H1 (cell line): ENCODE measurements at regions not wholly inside any gene's neighbourhood (a gene's known extent, or its start where the extent isn't known, plus 50 kb on each side); places are given as distances from the start of the nearest gene placed in this dataset.

ENCODE experiments used
- CTCF ChIA-PET: fragments of 300-600 bp; sonication (Branson Sonifier 250); formaldehyde crosslinking; loops from one replicate; lab custom pipeline; 2021; ENCODE audit not compliant: partially characterized antibody; lab: Charles Lee
- POLR2A ChIA-PET: fragments of 300-600 bp; sonication (Branson Sonifier 250); formaldehyde crosslinking; loops from one replicate; lab custom pipeline; 2021; ENCODE audit warnings: inconsistent platforms; ENCODE audit not compliant: partially characterized antibody; lab: Charles Lee
- DNase-seq, 2 experiments: peaks; one replicate each; pipeline versions ENCODE4 v3.0.0 to v3.0.0-alpha.2; 2010 to 2022; ENCODE audit warnings: low spot score in 2 of 2, low read depth in 1 of 2, mixed read lengths in 1 of 2
- FAIRE-seq: peaks from 2 replicates; lab custom pipeline; 2011; peaks lifted over from hg19 to GRCh38; lab: Jason Lieb, UNC
- H2AFZ ChIP-seq: 2 replicates; pipeline ENCODE4 v1.8.1; 2012; ENCODE audit warnings: low read length, inconsistent platforms
- H2AK5ac ChIP-seq: 2 replicates; pipeline ENCODE4 v1.6.1; 2013; ENCODE audit warnings: low read depth, low read length
- H2BK120ac ChIP-seq: replicated peaks from 2 replicates; pipeline ENCODE3; 2013; ENCODE audit warnings: low read depth, low read length, inconsistent platforms
- H2BK12ac ChIP-seq: 2 replicates; pipeline ENCODE4 v1.6.1; 2013; ENCODE audit warnings: low read depth, low read length
- H2BK15ac ChIP-seq: 2 replicates; pipeline ENCODE4 v1.6.1; 2013; ENCODE audit warnings: low read length
- H2BK20ac ChIP-seq: 2 replicates; pipeline ENCODE4 v1.6.1; 2013; ENCODE audit warnings: low read length
- H2BK5ac ChIP-seq: 2 replicates; pipeline ENCODE4 v1.6.1; 2013; ENCODE audit warnings: low read depth, low read length
- H3K14ac ChIP-seq: 2 replicates; pipeline ENCODE4 v1.6.1; 2013; ENCODE audit warnings: inconsistent platforms; ENCODE audit not compliant: insufficient read length
- H3K18ac ChIP-seq: 2 replicates; pipeline ENCODE4 v1.6.1; 2013; ENCODE audit warnings: low read length; ENCODE audit errors: extremely low read depth
- H3K23ac ChIP-seq: 2 replicates; pipeline ENCODE4 v1.6.1; 2013; ENCODE audit warnings: inconsistent platforms; ENCODE audit not compliant: insufficient read length
- H3K23me2 ChIP-seq: 2 replicates; pipeline ENCODE4 v1.6.1; 2013; ENCODE audit warnings: low read depth, low read length
- H3K27ac ChIP-seq: 2 replicates; pipeline ENCODE4 v1.6.1; 2011; ENCODE audit warnings: low read depth, low read length, inconsistent platforms
- H3K27me3 ChIP-seq, 4 experiments: replicated peaks in 1 of 4; 1 replicate in 1 of 4; 2 replicates in 3 of 4; pipeline versions ENCODE4 v1.6.1 to v1.8.1; 2011 to 2013; ENCODE audit warnings: low read length in 3 of 4, mild to moderate bottlenecking in 3 of 4, inconsistent platforms in 2 of 4, mixed read lengths in 2 of 4, moderate library complexity in 1 of 4; ENCODE audit not compliant: control insufficient read depth in 3 of 4, insufficient read depth in 3 of 4; ENCODE audit errors: extremely low read depth in 1 of 4
- H3K36me3 ChIP-seq, 4 experiments: 2 replicates each; pipeline versions ENCODE4 v1.6.1 to v1.8.1; 2011 to 2013; ENCODE audit warnings: mild to moderate bottlenecking in 4 of 4, low read length in 3 of 4, moderate library complexity in 2 of 4, control low read depth in 1 of 4, inconsistent platforms in 1 of 4; ENCODE audit not compliant: insufficient read depth in 4 of 4, control insufficient read depth in 2 of 4
- H3K4ac ChIP-seq: replicated peaks from 2 replicates; pipeline ENCODE3; 2013; ENCODE audit warnings: low read length, low read depth, mixed read lengths, inconsistent platforms; ENCODE audit not compliant: insufficient read length
- H3K4me1 ChIP-seq, 4 experiments: replicated peaks in 1 of 4; 1 replicate in 1 of 4; 2 replicates in 3 of 4; pipeline versions ENCODE4 v1.6.1 to v1.8.1; 2011 to 2013; ENCODE audit warnings: low read length in 3 of 4, inconsistent platforms in 2 of 4, mixed read lengths in 1 of 4; ENCODE audit not compliant: insufficient read depth in 4 of 4, control insufficient read depth in 3 of 4
- H3K4me2 ChIP-seq, 2 experiments: 2 replicates each; pipeline versions ENCODE4 v1.6.1 to v1.8.1; 2011 to 2013; ENCODE audit warnings: low read depth in 2 of 2, low read length in 2 of 2, control low read depth in 1 of 2, inconsistent platforms in 1 of 2, mild to moderate bottlenecking in 1 of 2; ENCODE audit not compliant: insufficient read depth in 1 of 2
- H3K4me3 ChIP-seq, 4 experiments: fragments of 200-600, 300-600 bp in 1 of 4; sonication (generic), shearing (Covaris generic), sonication (Bioruptor Twin) in 1 of 4; 2 replicates each; pipeline versions ENCODE4 v1.5.1 to v1.8.1; 2011 to 2016; ENCODE audit warnings: low read length in 4 of 4, low read depth in 3 of 4, control low read depth in 2 of 4, inconsistent platforms in 2 of 4, mild to moderate bottlenecking in 2 of 4, mixed read lengths in 1 of 4, moderate library complexity in 1 of 4; ENCODE audit not compliant: insufficient read depth in 2 of 4; ENCODE audit errors: extremely low read depth in 1 of 4
- H3K56ac ChIP-seq: replicated peaks from 2 replicates; pipeline ENCODE3; 2013; ENCODE audit warnings: low read depth, mild to moderate bottlenecking, mixed read lengths, low read length, inconsistent platforms; ENCODE audit not compliant: insufficient read length
- H3K79me1 ChIP-seq: 2 replicates; pipeline ENCODE4 v1.6.1; 2013; ENCODE audit warnings: low read depth, low read length, control low read depth
- H3K79me2 ChIP-seq, 2 experiments: 2 replicates each; pipeline versions ENCODE4 v1.6.1 to v1.8.1; 2012 to 2013; ENCODE audit warnings: low read length in 2 of 2, mild to moderate bottlenecking in 2 of 2, inconsistent platforms in 1 of 2; ENCODE audit not compliant: insufficient read depth in 2 of 2, control insufficient read depth in 1 of 2
- H3K9ac ChIP-seq, 4 experiments: replicated peaks in 1 of 4; 1 replicate in 1 of 4; 2 replicates in 3 of 4; pipeline versions ENCODE4 v1.6.1 to v1.8.1; 2011 to 2013; ENCODE audit warnings: low read depth in 3 of 4, low read length in 3 of 4, control low read depth in 2 of 4, mild to moderate bottlenecking in 2 of 4, moderate library complexity in 2 of 4, inconsistent platforms in 1 of 4; ENCODE audit errors: extremely low read depth in 1 of 4
- H3K9me3 ChIP-seq, 2 experiments: 2 replicates each; pipeline versions ENCODE4 v1.6.1 to v1.8.1; 2012 to 2013; ENCODE audit warnings: mild to moderate bottlenecking in 2 of 2, moderate library complexity in 2 of 2, control low read depth in 1 of 2, inconsistent platforms in 1 of 2, low read depth in 1 of 2, low read length in 1 of 2, mixed read lengths in 1 of 2; ENCODE audit not compliant: insufficient read depth in 2 of 2
- H4K20me1 ChIP-seq, 2 experiments: replicated peaks in 1 of 2; 2 replicates each; pipeline versions ENCODE3 to v1.8.1; 2011 to 2013; ENCODE audit warnings: inconsistent platforms in 2 of 2, low read length in 2 of 2, mild to moderate bottlenecking in 1 of 2; ENCODE audit not compliant: insufficient read depth in 2 of 2, control insufficient read depth in 1 of 2
- H4K5ac ChIP-seq: 2 replicates; pipeline ENCODE4 v1.6.1; 2013; ENCODE audit warnings: low read length, low read depth, mixed read lengths, inconsistent platforms; ENCODE audit not compliant: insufficient read length
- H4K8ac ChIP-seq: 2 replicates; pipeline ENCODE4 v1.8.0; 2013; ENCODE audit warnings: mild to moderate bottlenecking, moderate library complexity, low read length, inconsistent platforms; ENCODE audit not compliant: insufficient read depth; ENCODE audit errors: extremely low read depth
- H4K91ac ChIP-seq: replicated peaks from 2 replicates; pipeline ENCODE3; 2013; ENCODE audit warnings: low read length, mixed read lengths, inconsistent platforms; ENCODE audit not compliant: insufficient read length
- BRCA1 ChIP-seq: IDR thresholded peaks from 2 replicates; pipeline ENCODE4 v1.6.1; 2012; ENCODE audit warnings: low read depth, low read length, improper control_type of control experiment
- CBX8 ChIP-seq: fragments of 300-800, 300-1000 bp; sonication (generic); IDR thresholded peaks from 2 replicates; pipeline ENCODE4 v1.7.1; 2016; ENCODE audit warnings: low read depth, low read length, borderline replicate concordance
- CHD1 ChIP-seq: IDR thresholded peaks from 2 replicates; pipeline ENCODE4 v1.6.1; 2012; ENCODE audit warnings: low read depth, low read length, improper control_type of control experiment
- CHD2 ChIP-seq: IDR thresholded peaks from 2 replicates; pipeline ENCODE4 v1.6.1; 2012; ENCODE audit warnings: low read length, improper control_type of control experiment
- EP300 ChIP-seq, 2 experiments: IDR thresholded peaks; 1 replicate in 1 of 2; 2 replicates in 1 of 2; pipeline ENCODE4 v1.6.1; 2011 to 2012; ENCODE audit warnings: low read depth in 2 of 2, low read length in 2 of 2, mild to moderate bottlenecking in 2 of 2, borderline replicate concordance in 1 of 2, inconsistent platforms in 1 of 2, moderate library complexity in 1 of 2
- EZH2 ChIP-seq: fragments of 200-600 bp; sonication (generic); IDR thresholded peaks from 2 replicates; pipeline ENCODE4 v1.7.1; 2012; ENCODE audit warnings: low read depth, mild to moderate bottlenecking, moderate library complexity, low read length, inconsistent platforms; ENCODE audit not compliant: severe bottlenecking
- HDAC6 ChIP-seq: IDR thresholded peaks from one replicate; pipeline ENCODE4 v1.7.1; 2012; ENCODE audit warnings: low read depth, mild to moderate bottlenecking, inconsistent platforms, low read length, moderate library complexity
- JUN ChIP-seq: IDR thresholded peaks from 2 replicates; pipeline ENCODE4 v1.6.1; 2011; ENCODE audit warnings: low read depth, mild to moderate bottlenecking, improper control_type of control experiment, low read length
- MAX ChIP-seq: IDR thresholded peaks from 2 replicates; pipeline ENCODE4 v1.6.1; 2012; ENCODE audit warnings: inconsistent platforms
- NRF1 ChIP-seq: IDR thresholded peaks from 2 replicates; pipeline ENCODE4 v1.6.1; 2011; ENCODE audit warnings: mild to moderate bottlenecking, low read depth, low read length, improper control_type of control experiment
- PHF8 ChIP-seq: fragments of 200-600 bp; sonication (generic); conservative IDR thresholded peaks from 2 replicates; pipeline ENCODE4 v1.7.1; 2012; ENCODE audit warnings: low read depth, mild to moderate bottlenecking, inconsistent platforms, low read length, moderate library complexity
- POU5F1 ChIP-seq: IDR thresholded peaks from 2 replicates; pipeline ENCODE4 v1.6.1; 2011; ENCODE audit warnings: low read depth, mild to moderate bottlenecking, low read length, moderate library complexity
- TEAD4 ChIP-seq: IDR thresholded peaks from 2 replicates; pipeline ENCODE4 v1.6.1; 2012; ENCODE audit warnings: low read depth, low read length, inconsistent platforms, mixed read lengths
- WGBS, 2 experiments: shearing (Covaris generic) in 1 of 2; methylation state at CpG; one replicate each; pipeline versions ENCODE4 v1.1.6 to v1.1.7; 2013 to 2015; ENCODE audit warnings: low lambda C conversion rate in 2 of 2, mixed read lengths in 2 of 2, inconsistent platforms in 1 of 2, low coverage in 1 of 2, missing lambda C conversion rate in 1 of 2; ENCODE audit not compliant: insufficient replicate concordance in 2 of 2, insufficient coverage in 1 of 2, insufficient read length in 1 of 2; ENCODE audit errors: extremely low coverage in 1 of 2, missing lambda C conversion rate in 1 of 2; 5-methylcytosine and 5-hydroxymethylcytosine counted together

DNA sequence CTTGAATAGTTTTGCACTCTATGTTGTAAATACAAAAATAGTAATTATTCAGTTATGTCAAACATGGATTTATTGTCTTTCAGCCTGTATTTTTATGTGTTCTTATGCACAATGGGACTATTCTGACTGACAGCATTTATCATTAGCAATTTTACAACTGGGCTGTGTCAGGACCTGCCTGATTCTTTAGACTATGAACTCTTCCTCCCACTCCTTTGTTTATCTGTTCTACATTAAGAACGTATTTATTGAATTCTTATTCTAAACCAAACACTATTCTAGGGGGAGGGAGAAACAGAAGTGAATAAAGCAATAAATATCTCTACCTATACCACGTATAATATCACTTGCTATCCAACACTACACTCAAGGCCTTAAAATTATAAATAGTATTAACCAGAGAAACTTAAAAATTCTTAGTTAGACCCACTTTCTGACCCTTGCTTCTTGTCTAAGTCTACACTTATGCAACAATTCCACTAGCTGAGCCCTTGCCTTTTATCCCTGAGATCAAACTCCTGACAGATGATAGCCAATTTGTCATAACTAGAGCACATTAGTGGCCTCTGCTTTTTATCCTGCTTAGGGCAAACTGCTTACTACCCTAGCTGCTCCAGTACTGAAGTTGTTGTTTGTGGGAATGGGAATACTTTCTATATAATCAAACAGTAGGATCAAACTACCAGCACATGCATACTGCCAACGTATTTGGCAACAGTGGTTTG is 494.3 kb downstream of the BRINP3 start:
- no peaks in the 10 kb centered on the region for H3K4me1 ChIP-seq
- H3K79me2 ChIP-seq = no peaks in the 10 kb centered on the region
- DNase-seq = no peak
- H3K56ac ChIP-seq = no peak overlapping the region
- 93% methylated on average over 3 of the region's 3 CpGs; no CpG with 5 or more reads in 1 of the 2 experiments for WGBS, 2 experiments
- no peak overlapping the region for H2AFZ ChIP-seq
- H2BK20ac ChIP-seq = no peak overlapping the region
- H3K4me2 ChIP-seq = no peak overlapping the region
- H2BK15ac ChIP-seq = no peak overlapping the region
- H4K91ac ChIP-seq = no peak overlapping the region
- H3K9ac ChIP-seq = no peak overlapping the region
- H3K14ac ChIP-seq = no peak overlapping the region
- H4K5ac ChIP-seq = no peak overlapping the region
- no peak overlapping the region for H3K27ac ChIP-seq
- H3K4me3 ChIP-seq = no peak overlapping the region
- no peak overlapping the region for H3K23ac ChIP-seq
- no peaks in the 10 kb centered on the region for H4K20me1 ChIP-seq
- 0 out of 4 replicates have a peak, but pooled peaks cover 0 to 3% of the 10 kb centered on the region in 2 experiments for H3K9me3 ChIP-seq
- H4K8ac ChIP-seq = no peak overlapping the region
- no peak overlapping the region for H2BK12ac ChIP-seq
- no peak overlapping the region for H2BK5ac ChIP-seq
- CTCF ChIA-PET = no interaction called here
- no peak overlapping the region for H2AK5ac ChIP-seq
- no peaks in the 10 kb centered on the region for H3K27me3 ChIP-seq
- no peak overlapping the region for H3K18ac ChIP-seq
- TF ChIP-seq CHD1 (no peak), MAX (no peak), CHD2 (no peak), EP300 (IDR thresholded peaks at IDR 0.05; ENCODE audit: borderline replicate concordance in 1 of 2, low read depth in 2 of 2, low read length in 2 of 2) (no peak), NRF1 (no peak), JUN (no peak), PHF8 (no peak), CBX8 (no peak), TEAD4 (no peak), POU5F1 (no peak), HDAC6 (no peak), EZH2 (no peak), BRCA1 (no peak)
- TF ChIP-seq, all 59 proteins: peak for 0
- Histone ChIP-seq H3K79me1 (no peaks in the 10 kb centered on the region), H3K4ac (no peak overlapping the region), H3K23me2 (no peaks in the 10 kb centered on the region), H3K36me3 (no peaks in the 10 kb centered on the region), H2BK120ac (no peak overlapping the region)
- POLR2A ChIA-PET = no interaction called here
- no peak for FAIRE-seq
